HK-2 (cell line): ENCODE measurements at regions not wholly inside any gene's neighbourhood (a gene's known extent, or its start where the extent isn't known, plus 50 kb on each side); places are given as distances from the start of the nearest gene placed in this dataset.

Experiments used
- DNase-seq: peaks from one replicate; pipeline ENCODE4 v3.0.0-alpha.2; 2018; ENCODE audit not compliant: unreplicated experiment

GRCh38 chr7:13442226-13442625 is 547.2 kb downstream of the ETV1 start:
- DNase-seq, result no peak

GRCh38 chr7:13447637-13448036 is 541.8 kb downstream of the ETV1 start:
- no peak for DNase-seq

- DNase-seq, result no peak
Measured at GRCh38 chr7:13448243-13448642, 541.2 kb downstream of the ETV1 start.

- no peak for DNase-seq
Measured at GRCh38 chr7:13449460-13449859, 540.0 kb downstream of the ETV1 start.

DNA sequence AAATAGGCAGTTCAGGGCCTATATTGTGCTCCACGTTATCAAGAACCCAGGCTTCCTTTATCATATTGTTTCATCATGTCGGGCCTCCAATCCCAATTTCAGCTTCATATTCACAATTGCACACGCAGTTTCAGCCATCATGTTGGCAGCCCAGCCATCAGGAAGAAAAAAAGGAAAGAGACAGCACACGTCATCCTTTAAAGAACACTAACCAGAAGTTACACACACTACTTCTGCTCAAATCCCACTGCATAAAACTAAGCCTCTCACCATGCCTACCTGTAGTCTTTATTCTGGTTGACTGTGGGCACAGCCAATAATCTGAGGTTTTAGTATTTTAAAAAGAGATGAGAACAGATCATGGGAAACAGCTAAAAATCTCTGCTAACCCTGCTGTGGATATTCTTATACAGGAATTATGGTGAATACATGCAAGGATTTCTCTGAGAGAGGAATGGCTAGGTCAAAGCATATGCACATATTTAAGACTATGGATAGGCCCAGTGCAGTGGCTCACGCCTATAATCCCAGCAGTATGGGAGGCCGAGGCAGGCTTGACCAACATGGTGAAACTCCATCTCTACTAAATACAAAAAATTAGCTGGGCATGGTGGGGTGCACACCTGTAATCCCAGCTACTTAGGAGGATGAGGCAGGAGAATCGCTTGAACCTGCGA is 534.4 kb downstream of the ETV1 start:
- DNase-seq, result no peak

GRCh38 chr7:13457790-13458189 is 531.7 kb downstream of the ETV1 start:
- no peak for DNase-seq

GRCh38 chr7:13466874-13467547 is 522.5 kb downstream of the ETV1 start:
- DNase-seq, result no peak

DNA sequence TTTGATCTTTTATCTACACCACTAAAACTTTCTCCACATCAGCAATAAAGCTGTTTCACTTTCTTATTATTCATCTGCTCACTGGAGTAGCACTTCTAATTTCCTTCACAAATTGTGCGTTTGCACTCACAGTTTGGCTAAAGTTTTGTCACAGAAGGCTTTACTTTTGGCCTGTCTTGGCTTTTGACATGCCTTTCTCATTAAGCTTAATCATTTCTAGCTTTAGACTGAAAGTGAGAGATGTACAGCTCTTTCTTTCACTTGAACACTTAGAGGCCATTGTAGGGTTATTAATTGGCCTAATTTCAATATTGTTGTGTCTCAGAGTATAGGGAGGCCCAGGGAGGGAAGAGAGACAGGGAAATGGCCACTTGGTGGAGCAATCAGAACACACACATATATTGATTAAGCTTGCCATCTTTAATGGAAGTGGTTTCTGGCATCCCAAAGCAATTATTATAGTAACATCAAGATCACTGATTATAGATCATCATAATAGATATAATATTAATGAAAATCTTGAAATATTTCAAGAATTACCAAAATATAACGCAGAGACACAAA is 512.5 kb downstream of the ETV1 start:
- DNase-seq, result no peak

GRCh38 chr7:13489386-13489785 is 500.1 kb downstream of the ETV1 start:
- no peak for DNase-seq

DNA sequence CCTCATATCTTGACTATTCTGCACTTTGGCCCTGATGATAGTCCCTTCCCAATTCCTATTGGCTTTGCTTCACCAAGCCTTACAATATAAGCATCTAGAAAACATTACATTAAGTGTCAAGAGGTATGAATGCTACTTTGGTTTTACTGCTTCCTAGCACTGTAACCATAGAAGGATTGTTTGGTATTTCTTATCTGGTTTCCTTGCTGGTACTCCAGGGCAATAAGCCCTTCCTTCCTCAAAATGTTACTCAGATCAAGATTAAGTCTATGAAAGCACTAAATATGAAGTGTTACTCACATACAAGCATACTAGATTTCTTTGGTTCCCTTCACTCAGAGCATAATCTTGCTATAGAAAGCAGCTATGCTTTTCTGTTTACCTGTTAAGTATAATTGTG is 492.5 kb downstream of the ETV1 start:
- no peak for DNase-seq

GRCh38 chr7:13508586-13508985 is 480.9 kb downstream of the ETV1 start:
- DNase-seq, result no peak

DNA sequence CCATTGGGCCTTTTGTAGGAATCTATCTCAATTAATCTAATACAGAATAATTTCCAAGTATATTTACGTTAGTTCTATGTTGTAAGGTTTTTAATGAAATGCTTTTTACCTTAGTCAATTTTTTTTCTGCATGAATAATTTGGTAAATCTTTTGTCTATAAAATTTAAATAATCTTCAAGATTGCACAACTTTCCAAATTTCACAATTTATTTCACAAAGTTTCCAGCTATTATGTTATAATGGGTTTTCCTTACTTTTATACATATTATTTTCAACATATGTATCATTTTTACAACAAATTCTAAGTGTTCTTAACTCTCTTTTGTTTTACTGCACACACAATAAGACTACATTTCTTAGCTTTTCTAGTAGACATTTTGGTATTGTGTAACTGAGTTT is 470.7 kb downstream of the ETV1 start:
- DNase-seq, result no peak

DNA sequence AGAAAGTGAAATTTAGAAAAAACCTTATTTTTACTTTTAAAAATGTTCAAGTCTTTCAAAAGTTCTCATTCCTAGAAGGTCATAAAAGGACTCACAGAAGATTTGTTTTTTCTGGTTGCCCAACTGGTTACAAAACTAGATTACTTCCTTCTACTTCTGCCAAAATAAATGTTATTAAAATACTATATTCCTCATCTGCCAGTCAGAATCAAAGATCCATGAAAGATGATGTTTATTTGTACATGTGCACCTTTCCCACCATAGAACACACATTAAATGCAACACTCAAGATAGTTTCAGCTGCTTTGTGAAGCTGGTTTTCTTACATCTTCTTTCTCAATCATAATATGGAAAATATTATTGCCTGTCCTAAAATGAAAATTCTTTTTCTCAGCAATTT is 465.4 kb downstream of the ETV1 start:
- DNase-seq, result no peak

GRCh38 chr7:13532028-13532753 is 457.3 kb downstream of the ETV1 start:
- DNase-seq, result no peak

- no peak for DNase-seq
Measured at GRCh38 chr7:13538669-13539068, 450.8 kb downstream of the ETV1 start.

GRCh38 chr7:13540429-13540828 is 449.0 kb downstream of the ETV1 start:
- no peak for DNase-seq

DNA sequence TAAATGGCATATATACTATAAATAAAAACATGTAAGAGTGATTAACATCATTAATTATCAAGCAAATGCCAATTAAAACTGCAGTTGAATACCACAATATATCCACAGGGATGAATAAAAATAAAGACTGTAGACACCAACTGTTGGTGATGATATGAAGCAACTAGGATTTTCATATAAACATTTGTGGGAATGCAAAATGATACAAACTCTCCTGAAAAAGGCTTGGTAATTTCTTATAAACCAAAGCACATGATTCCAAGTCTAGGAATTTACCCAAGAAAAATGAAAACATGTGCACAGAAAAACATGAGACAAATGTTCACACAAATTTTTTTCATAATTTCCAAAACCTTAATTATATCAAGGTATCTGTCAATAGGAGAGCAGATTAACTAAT is 448.1 kb downstream of the ETV1 start:
- DNase-seq, result no peak

GRCh38 chr7:13542451-13542850 is 447.0 kb downstream of the ETV1 start:
- no peak for DNase-seq

DNA sequence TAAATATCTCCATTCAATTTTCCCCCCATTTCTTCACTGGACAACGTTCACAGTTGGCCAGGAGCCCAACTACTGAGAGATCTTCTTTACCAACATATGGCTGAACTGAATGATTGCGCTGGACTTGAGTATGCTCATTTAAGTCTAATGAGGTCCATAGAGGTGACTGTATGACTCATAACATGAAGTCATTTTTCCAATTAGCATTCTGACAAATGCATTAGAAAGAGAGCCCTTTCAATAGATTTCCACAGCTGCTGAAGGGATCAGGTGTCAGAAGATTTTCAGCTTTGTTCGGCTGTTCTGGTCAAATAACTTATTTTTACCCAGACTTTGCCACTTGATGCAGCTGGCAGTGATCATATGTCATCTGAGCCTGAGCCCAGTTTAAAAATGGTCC is 438.0 kb downstream of the ETV1 start:
- no peak for DNase-seq

DNA sequence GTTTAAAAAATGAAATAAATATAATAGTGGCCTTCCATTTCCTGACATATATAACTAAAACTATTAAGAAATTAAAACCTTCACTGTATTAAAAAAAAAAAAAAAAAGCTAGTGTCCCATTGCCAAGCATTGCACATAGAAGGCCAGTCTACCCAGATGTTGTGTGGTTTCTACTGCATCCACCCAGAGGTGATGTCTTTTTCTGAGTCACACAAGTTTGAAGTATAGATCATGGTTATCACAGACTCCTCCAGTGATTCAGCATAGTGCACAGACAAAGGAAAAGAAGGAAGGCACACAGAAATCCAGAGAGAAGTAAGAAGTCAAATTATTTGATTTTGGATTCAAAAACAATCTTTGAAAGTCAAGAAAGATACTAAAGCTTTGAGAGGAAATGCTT is 429.0 kb downstream of the ETV1 start:
- no peak for DNase-seq

DNA sequence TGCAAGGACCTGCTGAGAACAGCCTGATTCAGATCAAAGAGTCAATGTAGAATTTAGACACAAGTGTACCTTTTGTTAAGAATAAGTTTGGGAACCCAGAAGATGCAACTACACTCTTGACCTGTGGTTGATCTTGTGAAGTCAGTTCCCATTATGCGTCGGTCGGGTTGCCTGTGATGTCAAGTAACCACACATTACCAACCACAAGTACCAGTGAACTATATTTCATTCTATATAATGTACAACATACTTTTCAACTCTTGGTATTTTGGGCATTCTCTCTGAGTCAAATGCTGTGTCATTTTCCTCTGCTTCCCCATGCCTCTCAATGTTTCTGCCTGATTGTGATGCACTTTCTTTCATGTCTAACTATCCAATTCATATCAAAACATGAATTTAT is 426.2 kb downstream of the ETV1 start:
- no peak for DNase-seq

DNA sequence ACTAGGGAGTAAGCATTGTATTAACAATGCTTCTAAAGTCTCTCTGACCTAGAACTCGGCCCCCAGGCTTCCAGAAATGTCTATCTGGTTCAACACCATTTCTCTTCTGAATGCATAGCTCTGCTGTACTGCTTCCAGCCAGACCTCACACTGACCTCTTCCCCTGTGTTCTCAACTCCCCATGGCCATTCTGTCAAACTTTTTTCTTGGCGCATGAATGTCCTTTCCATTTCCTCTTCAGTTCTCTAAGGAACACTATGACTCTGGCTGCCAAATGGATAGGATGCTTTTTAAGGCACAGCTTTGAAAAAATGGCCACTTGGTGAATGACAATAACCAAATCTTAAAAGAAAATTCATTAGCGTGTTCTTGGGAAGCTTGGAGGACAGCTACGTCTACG is 425.8 kb downstream of the ETV1 start:
- no peak for DNase-seq
